ENCODE measurements at regions not wholly inside any gene's neighbourhood (a gene's known extent, or its start where the extent isn't known, plus 50 kb on each side); places are given as distances from the start of the nearest gene placed in this dataset.

GRCh38 chr10:111988646-111989045 lies 194.9 kb downstream of the GPAM start:
- TF ChIP-seq CTCF (IDR thresholded peaks at IDR 0.05 in 2 of 3, conservative IDR thresholded peaks at IDR 0.05 in 1 of 3; ENCODE audit: control insufficient read depth in 2 of 3, extremely low read depth in 1 of 3, insufficient read depth in 1 of 3, low read depth in 3 of 3, low read length in 3 of 3) (no peak), TARDBP (IDR thresholded peaks at IDR 0.05; ENCODE audit: borderline replicate concordance) (no peak), TBL1XR1 (IDR thresholded peaks at IDR 0.05; ENCODE audit: low read depth, low read length) (no peak), NFIC (IDR thresholded peaks at IDR 0.05; ENCODE audit: low read depth, low read length) (no peak), POLR2A (IDR thresholded peaks at IDR 0.05; ENCODE audit: low read depth, low read length) (no peak), ZNF384 (IDR thresholded peaks at IDR 0.05; ENCODE audit: borderline replicate concordance, low read depth, low read length) (no peak), EP300 (IDR thresholded peaks at IDR 0.05; ENCODE audit: borderline replicate concordance in 1 of 2, control insufficient read depth in 1 of 2, low read depth in 2 of 2, low read length in 2 of 2) (no peak), CHD4 (IDR thresholded peaks at IDR 0.05) (no peak), MAX (IDR thresholded peaks at IDR 0.05; ENCODE audit: low read depth, low read length) (no peak), NR2C2 (IDR thresholded peaks at IDR 0.05; ENCODE audit: borderline replicate concordance, control insufficient read depth, insufficient read length, low read depth) (no peak), SMARCA5 (IDR thresholded peaks at IDR 0.05) (no peak), TCF7 (IDR thresholded peaks at IDR 0.05; ENCODE audit: borderline replicate concordance) (no peak), RBBP5 (conservative IDR thresholded peaks at IDR 0.05) (no peak), SIN3A (IDR thresholded peaks at IDR 0.05; ENCODE audit: low read depth, low read length) (no peak)
